ENCODE measurements at regions not wholly inside any gene's neighbourhood (a gene's known extent, or its start where the extent isn't known, plus 50 kb on each side); places are given as distances from the start of the nearest gene placed in this dataset.
"Not testable (repeated sequence)": the region's sequence is repeated elsewhere in the genome, so short reads cannot be mapped to it uniquely, and the experiment has no call there.

- no peak for DNase-seq
Measured at GRCh38 chr16:72590151-72590937, 418.4 kb upstream of the PMFBP1 start.

- DNase-seq: no peak
Measured at GRCh38 chr16:72588551-72588950, 416.6 kb upstream of the PMFBP1 start.

GRCh38 chr16:72578061-72578460 lies 406.1 kb upstream of the PMFBP1 start:
- not testable (repeated sequence) for DNase-seq

DNA sequence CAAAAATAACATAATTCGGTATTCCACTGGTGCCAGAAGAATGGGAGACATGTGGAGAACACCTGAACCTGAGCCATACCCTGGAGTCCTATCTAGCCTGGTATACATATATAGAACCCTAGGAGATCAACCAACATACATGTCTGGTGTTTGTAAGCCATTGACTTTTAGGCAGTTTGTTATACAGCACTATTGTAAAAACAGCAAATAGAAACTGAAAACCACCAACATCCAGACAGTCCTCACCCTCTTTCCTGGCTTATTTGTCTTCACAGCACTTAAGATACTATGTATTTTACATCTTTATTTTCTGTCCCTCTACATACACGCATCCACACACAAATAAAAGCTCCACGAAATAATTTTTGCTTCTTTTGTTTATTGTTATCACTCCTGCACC lies 404.2 kb upstream of the PMFBP1 start:
- no peak for DNase-seq

DNA sequence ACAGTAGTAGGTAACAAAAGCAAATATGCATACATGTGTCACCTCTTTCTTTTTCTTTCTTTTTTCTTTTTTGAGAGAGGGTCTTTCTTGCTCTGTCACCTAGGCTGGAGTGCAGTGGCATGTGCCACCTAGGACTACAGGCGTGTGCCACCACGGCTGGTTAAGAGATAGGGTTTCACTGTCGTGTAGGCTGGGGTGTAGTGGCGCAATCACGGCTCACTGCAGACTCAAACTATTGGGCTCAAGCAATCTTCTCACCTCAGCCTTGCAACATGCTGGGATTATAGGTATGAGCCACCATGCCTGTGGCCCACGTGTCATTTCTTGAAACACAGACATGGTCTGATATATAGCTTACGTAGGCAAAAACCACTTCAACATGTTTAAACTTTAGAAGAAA lies 397.7 kb upstream of the PMFBP1 start:
- DNase-seq: no peak

DNA sequence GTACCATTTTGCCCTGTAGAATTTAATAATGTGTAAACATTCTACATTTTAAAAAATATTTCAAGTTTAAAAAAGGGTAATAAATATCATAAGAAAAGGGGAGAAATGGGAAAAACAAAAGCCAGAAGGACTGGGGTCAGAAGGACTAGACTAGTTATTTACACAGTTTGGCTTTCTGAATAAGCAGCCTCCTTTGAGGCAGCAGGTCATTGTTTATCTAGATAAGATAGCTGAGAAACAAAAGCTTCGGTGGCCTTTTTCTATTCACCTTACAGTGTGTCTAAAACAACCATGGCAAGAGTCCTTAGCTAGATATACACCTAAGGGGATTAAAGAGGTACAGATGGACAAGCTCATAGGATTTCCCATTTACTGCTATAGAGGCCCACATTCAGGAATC lies 396.5 kb upstream of the PMFBP1 start:
- no peak for DNase-seq

DNA sequence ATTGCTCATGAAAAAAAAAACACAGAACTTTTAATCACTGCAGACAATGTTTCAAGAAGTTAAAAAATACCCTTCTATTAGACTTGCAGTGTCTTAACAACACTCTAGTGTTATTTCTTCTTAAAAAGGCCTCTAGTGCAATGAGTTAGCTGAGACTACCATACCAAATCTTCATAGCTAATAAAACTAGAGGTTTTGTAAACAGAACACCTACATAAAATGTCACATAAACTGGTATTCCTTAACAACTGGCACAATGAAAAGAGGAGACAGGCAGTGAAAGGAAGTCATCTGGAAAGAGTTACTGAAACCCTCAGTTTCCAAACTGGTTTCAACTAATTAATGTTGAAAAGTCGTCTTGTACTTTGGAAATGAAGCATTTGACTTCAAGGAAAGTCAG lies 394.2 kb upstream of the PMFBP1 start:
- DNase-seq: no peak

DNA sequence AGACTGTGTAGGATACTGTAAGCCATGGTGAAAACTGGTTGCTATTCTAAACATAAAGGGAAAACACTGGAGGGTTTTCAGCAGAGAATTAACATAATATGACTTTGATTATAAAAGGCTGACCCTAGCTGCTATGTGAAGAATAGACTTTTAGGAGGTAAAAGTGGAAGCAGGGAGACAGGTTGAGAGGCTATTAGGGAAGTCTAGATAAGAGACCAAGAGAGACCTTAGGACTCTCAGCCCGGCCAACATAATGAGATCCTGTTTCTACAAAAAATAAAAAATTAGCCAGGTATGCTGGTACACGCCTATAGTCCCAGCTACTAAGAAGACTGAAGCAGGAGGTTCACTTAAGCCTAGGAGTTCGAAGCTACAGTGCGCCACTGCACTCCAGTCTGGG lies 393.2 kb upstream of the PMFBP1 start:
- DNase-seq: no peak

- DNase-seq: no peak
Measured at GRCh38 chr16:72560617-72561016, 388.7 kb upstream of the PMFBP1 start.

DNA sequence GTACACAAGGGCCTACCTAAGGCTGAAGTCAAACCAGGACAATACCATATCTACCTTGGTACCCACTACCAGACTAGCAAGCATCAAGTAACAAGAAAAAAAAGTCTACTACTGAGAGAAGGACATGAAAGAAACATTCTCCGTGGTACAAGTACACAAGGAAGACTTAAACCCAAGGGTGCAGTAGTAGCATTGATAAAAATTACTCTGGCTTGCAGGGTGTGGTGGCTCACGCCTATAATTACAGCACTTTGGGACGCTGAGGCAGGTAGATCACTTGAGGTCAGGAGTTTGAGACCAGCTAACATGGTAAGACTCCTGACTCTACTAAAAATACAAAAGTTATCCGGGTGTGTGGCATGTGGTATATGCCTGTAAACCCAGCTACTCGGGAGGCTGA lies 386.5 kb upstream of the PMFBP1 start:
- DNase-seq: no peak

DNA sequence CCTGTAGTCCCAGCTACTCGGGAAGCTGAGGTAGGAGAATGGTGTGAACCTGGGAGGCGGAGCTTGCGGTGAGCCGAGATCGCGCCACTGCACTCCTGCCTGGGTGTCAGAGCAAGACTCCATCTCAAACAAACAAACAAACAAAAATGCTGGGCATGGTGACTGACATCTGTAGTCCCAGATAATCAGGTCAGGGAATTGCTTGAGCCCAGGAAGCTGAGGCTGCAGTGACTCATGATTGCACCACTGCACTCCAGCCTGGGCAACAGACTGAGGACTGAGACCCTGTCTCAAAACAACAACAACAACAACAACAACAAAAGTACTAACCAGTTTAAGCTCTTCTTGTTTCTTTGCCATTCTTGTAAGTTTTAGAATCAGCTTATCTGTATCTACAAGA lies 383.0 kb upstream of the PMFBP1 start:
- no peak for DNase-seq

DNA sequence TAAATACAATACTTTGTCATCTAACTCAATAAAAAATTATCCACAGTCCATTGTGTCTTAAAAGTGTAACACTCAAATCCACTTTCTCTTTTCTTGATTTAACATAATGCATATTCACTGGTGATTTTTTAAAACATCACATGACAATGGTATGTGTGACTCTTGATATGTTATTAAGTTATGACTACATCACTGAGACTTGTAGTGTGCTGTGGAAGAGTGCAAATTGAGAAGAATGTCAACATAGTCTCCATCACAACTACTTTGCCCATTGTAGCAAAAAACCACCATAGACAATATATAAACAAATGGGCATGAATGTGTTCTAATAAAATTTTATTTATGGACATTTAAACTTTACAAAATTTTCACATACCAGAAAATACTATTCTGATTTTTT lies 380.7 kb upstream of the PMFBP1 start:
- no peak for DNase-seq

- no peak for DNase-seq
Measured at GRCh38 chr16:72551649-72552048, 379.7 kb upstream of the PMFBP1 start.

GRCh38 chr16:72549878-72550277 lies 377.9 kb upstream of the PMFBP1 start:
- DNase-seq: no peak

- DNase-seq: no peak
Measured at GRCh38 chr16:72542102-72542501, 370.1 kb upstream of the PMFBP1 start.

GRCh38 chr16:72537664-72538063 lies 365.7 kb upstream of the PMFBP1 start:
- no peak for DNase-seq

DNA sequence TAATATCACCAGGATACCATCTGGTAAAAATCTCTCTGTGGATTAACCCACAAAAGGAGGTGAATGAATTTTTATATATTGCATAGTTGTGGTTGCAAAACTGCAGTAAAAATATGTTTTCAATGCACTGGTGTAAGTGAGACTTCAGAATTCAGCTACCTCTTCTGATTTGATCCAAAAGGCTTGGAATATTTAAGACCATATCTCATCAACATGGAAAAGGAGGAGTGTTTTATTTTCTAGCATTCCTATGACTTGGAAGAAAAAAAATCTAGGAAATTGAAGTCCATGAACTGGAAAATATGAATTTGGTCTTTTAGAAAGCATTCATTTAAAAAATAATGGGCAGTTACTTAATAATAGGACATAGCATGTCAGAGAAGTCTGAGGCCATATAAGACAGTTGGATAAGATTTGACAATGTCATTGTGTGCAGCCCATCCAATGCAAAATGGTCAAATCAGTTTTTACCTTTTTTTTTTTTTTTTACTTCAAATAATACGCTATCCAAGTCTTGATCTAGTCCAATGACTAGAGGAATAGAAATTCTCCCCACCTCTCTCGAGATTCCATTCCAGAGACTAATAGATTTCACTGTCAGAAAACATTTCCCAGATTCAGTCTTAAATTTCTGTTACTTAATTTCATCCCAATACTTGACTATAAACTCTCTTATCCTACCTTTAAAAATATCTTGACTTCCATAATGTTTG lies 364.9 kb upstream of the PMFBP1 start:
- DNase-seq: no peak

GRCh38 chr16:72532906-72533410 lies 361.0 kb upstream of the PMFBP1 start:
- no peak for DNase-seq

- no peak for DNase-seq
Measured at GRCh38 chr16:72530434-72530833, 358.5 kb upstream of the PMFBP1 start.

- DNase-seq: no peak
Measured at GRCh38 chr16:72523087-72523486, 351.1 kb upstream of the PMFBP1 start.

DNA sequence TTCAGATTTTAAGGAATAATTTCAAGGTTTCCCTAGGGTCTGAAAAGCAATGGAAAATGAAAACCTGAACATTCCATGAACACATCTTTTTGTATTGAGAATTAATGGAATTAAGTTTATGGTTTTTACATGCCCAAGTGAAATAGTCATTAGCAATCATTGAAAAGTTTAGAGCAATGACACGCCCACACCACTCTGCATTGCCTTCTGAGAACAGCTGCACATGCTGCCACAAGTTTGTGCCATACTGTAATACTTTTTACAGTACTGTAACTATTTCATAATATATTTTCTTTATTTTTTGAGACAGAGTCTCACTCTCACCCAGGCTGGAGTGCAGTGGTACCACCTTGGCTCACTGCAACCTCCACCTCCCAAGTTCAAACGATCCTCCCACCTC lies 345.2 kb upstream of the PMFBP1 start:
- no peak for DNase-seq

DNA sequence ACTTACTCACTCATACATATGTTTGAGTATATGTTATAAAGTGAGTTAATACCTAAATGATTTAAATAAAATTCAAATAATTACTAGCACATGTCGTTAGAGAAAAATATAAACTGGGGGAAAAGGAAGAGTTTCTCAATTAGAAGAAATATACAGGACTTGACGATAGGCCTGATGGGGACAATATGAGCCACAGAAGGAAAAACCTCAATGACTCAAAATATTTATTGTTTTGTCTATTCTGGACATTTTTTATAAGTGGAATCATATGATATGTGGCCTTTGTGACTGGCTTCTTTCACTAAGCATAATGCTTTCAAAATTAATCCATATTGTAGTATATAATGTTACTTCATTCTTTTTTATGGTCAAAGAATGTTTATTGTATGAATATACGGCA lies 339.2 kb upstream of the PMFBP1 start:
- DNase-seq: no peak

GRCh38 chr16:72508191-72508590 lies 336.2 kb upstream of the PMFBP1 start:
- no peak for DNase-seq

DNA sequence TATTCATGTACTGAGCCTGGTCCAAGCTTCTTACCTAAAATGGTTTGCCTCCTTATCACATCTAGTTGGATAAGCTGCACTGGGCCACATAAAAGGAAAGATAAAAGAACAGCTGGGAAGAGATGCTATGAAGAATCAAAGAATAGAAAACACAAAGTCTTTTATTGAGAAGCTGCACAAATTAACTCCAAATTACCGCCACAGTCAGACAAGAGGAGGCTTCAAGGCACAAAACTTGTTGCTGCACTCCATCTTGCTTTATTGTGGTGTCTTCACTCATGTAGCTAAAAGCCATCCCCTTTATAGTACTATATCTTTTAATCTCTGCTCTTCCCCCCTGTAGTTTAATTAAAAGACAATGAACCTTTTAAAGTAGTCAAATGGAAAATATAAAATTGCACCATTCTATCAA lies 330.6 kb upstream of the PMFBP1 start:
- no peak for DNase-seq

Measured in stimulated activated naive CD4-positive, alpha-beta T cell treated with Interleukin-2 at 50 U/mL for 16 hours (primary cell).